ENCODE measurements at regions not wholly inside any gene's neighbourhood (a gene's known extent, or its start where the extent isn't known, plus 50 kb on each side); places are given as distances from the start of the nearest gene placed in this dataset.
"Not testable (repeated sequence)": the region's sequence is repeated elsewhere in the genome, so short reads cannot be mapped to it uniquely, and the experiment has no call there.

- DNase-seq = no peak
Observed at GRCh38 chr6:9936551-9936950, 478.3 kb downstream of the TFAP2A start.

GRCh38 chr6:9933677-9934076, 481.2 kb downstream of the TFAP2A start:
- no peak for DNase-seq

- DNase-seq = no peak
Observed at GRCh38 chr6:9927275-9927674, 487.6 kb downstream of the TFAP2A start.

GRCh38 chr6:9924971-9925370, 489.9 kb downstream of the TFAP2A start:
- no peak for DNase-seq

GRCh38 chr6:9921366-9921765, 493.5 kb downstream of the TFAP2A start:
- DNase-seq = no peak

GRCh38 chr6:9914951-9915350, 499.9 kb downstream of the TFAP2A start:
- no peak for DNase-seq

GRCh38 chr6:9901376-9901775, 513.5 kb downstream of the TFAP2A start:
- DNase-seq = no peak

- no peak for DNase-seq
Observed at GRCh38 chr6:9896806-9897205, 518.1 kb downstream of the TFAP2A start.

GRCh38 chr6:9890893-9891292, 524.0 kb downstream of the TFAP2A start:
- no peak for DNase-seq

GRCh38 chr6:9890469-9890868, 524.4 kb downstream of the TFAP2A start:
- DNase-seq = no peak

GRCh38 chr6:9878535-9878934, 536.3 kb downstream of the TFAP2A start:
- DNase-seq = no peak

- DNase-seq = no peak
Observed at GRCh38 chr6:9875605-9876353, 539.1 kb downstream of the TFAP2A start.

GRCh38 chr6:9862603-9863167, 552.2 kb downstream of the TFAP2A start:
- no peak for DNase-seq

- no peak for DNase-seq
Observed at GRCh38 chr6:9851541-9852380, 563.1 kb downstream of the TFAP2A start.

GRCh38 chr6:9851006-9851405, 563.9 kb downstream of the TFAP2A start:
- no peak for DNase-seq

- DNase-seq = no peak
Observed at GRCh38 chr6:9848094-9848493, 566.8 kb downstream of the TFAP2A start.

GRCh38 chr6:9841886-9842725, 572.8 kb downstream of the TFAP2A start:
- DNase-seq = no peak

GRCh38 chr6:9834233-9834632, 580.6 kb downstream of the TFAP2A start:
- no peak for DNase-seq

GRCh38 chr6:9831783-9832182, 583.1 kb downstream of the TFAP2A start:
- DNase-seq = no peak

- DNase-seq = no peak
Observed at GRCh38 chr6:9830808-9831207, 584.1 kb downstream of the TFAP2A start.

- no peak for DNase-seq
Observed at GRCh38 chr6:9825526-9825925, 589.3 kb downstream of the TFAP2A start.

- not testable (repeated sequence) for DNase-seq
Observed at GRCh38 chr6:9810727-9811126, 604.1 kb downstream of the TFAP2A start.

Data from occipital lobe (tissue), 1 donor.